ENCODE measurements at regions not wholly inside any gene's neighbourhood (a gene's known extent, or its start where the extent isn't known, plus 50 kb on each side); places are given as distances from the start of the nearest gene placed in this dataset.

DNA sequence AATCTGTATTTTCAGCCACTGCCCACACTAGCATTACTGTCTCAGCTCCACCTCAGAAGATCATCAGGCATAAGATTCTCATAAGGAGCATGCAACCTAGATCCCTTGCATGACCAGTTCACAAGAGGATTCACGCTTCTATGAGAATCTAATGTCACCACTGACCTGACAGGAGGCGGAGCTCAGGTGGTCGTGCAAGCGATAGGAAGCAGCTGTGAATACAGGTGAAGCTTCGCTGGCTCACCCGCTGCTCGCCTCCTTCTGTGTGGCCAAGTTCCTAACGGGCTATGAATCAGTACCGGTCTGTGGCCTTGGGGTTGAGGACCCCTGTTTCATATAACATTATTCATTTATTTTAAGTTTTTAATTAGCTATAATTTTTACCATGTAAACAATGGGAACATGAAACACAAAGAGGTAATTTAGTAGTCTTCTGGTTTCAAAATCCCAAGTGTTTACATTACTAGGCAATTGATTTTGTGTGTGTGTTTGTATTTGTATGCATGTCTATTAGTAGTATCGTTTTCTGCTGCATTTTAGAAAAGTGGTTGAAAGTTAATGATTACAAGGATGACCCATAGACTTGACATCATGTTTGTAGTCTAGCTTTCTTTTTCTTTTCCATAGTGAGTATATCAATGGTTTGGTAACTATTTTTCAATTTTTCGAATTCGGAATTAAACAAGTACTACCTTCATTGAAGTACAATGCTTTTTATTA, 159.4 kb downstream of the TENT4A start:
- DNase-seq: no peak

DNA sequence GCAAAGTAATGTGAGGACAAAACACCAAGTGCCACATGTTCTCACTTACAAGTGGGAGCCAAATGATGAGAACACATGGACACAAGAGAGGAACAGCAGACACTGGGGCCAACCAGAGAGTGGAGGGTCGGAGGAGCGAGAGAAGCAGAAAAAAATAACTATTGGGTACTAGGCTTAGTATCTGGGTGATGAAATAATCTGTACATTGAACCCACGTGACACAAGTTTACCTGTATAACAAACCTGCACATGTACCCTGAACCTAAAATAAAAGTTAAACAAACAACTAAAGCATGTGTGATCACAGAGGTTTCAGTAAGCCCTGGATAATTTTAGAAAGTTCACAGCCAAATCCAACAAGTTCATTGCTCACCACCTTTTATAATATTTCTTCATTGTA, 160.1 kb downstream of the TENT4A start:
- DNase-seq: no peak

DNA sequence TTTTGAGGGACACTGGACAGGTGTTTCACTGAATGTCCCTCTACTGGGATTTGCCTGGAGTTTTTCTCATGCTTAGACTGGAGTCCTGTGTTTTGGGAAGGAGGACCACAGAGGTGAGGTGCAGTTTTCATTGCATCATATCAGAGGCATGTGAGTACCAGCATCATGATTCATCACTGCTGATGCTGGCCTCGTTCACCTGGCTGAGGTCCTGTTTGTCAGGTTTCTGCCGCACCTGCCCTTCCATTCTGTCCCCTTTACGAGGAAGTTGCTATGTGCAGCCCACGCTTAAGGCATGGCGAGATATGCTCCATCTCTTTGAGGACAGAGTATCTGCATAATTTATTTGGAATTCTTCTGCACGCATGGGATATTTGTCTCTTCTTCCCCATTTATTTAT, 162.1 kb downstream of the TENT4A start:
- DNase-seq: no peak

DNA sequence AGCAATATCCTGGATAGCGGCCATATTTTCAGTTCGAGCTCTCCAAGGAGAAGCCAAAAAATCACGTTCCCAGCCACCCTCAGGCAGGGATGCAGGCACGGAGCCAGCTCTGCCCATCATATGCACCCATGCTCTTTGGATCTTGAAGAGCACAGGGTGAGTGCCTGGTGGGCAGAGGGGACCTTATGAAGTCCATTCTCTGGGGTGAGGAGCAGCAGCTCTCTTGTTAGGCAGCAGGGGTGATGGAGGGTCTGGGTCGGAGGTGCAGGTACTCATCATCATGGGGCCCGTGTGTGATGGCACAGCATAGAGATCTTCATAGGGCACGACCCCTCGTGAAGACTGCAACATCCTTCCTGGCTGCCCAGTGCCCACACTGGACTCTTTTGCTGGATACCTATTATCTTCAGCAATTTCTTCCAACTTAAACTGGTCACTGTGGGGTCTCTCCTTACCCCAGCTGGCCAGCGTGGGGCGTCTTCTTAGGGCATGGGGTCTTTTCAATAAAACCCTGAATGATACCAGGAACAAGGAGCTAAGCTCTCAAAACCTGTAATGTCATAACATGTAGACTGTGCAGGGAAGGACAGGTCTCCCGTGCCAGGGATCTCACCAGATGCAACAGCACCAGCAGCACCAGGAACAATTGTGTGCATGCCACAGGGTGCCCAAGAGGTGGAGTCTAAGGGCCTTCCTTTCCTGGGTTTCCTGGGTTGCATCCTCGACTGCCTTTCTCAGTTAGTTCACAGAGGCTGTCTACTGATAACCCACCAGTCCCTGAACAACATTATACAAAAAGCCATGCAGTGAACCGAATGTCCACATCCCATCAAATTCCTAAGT, 165.0 kb downstream of the TENT4A start:
- DNase-seq: no peak

DNA sequence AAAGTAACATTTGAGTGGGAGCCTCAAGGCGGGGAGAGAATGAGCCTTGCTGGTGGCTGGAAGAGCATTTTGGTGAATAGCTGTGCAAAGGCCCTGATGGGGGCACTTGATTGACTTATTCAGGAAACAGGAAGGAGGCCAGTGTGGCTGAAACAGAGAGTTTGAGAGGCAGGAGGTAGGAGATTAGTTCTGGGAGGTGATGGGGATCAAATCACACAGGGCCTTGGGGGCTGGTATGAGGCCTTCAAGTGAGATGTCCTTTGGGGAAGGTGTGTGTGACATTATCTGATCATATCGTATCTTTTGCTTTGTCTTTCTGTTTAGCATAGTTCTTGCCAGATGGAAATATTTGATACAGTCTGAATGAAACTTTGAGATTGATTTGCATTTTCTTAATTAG, 172.3 kb downstream of the TENT4A start:
- no peak for DNase-seq

DNA sequence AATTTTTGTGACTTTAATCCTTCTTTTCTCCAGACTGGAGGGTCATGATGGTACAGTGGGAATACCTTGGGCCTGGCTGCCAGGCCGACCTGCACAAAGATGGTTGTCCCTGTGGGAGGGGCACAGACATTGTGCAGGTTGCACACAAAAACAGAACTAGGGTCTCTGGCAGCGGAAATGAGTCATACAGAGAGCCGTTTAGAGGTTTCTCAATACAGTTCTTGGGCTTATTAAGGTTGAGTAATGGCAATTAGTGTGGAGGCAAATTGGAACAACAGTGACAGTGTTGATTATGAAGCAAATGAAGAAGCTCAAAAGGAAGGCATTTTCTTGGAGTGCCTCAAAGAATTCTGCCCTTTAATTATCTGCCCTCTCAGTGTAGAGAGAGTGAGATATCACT, 173.6 kb downstream of the TENT4A start:
- DNase-seq: no peak

DNA sequence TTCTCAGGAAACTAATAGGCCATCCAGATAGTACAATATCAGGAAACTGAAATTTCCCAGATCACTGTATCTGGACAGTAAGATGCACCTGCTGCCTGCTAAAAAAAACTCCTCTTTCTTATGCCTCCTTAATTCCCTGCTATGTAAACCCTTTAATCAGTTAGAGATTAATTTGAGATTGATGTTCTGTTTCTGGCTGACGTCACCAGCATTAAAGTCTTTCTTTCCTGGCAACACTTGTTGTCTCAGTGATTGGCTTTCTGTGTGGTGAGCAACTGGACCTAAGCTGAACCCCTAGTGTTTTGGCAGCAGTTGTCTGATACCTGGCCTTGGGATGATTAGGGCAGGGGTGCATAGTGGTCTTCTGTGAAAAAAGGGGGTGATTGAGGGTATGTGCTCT, 175.8 kb downstream of the TENT4A start:
- DNase-seq: no peak

DNA sequence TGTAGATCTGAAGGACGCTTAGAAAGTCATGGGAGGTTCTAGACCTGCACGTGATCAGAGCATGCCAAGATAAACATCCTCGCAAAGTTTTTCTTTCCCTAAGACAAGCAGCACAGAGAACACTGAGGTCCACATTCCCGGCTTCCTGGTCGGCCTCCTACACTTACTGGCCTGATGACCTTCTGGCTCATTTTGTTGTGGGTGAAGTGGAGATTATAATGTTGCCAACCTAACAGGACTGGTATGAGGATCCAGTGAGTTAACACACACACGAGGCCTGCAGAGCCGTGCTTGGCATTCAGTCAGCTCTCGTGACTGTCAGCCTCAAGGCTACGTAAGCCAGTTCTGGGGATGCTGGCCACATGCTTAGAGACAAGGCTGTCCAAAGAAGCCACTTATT, 186.0 kb downstream of the TENT4A start:
- DNase-seq: no peak

DNA sequence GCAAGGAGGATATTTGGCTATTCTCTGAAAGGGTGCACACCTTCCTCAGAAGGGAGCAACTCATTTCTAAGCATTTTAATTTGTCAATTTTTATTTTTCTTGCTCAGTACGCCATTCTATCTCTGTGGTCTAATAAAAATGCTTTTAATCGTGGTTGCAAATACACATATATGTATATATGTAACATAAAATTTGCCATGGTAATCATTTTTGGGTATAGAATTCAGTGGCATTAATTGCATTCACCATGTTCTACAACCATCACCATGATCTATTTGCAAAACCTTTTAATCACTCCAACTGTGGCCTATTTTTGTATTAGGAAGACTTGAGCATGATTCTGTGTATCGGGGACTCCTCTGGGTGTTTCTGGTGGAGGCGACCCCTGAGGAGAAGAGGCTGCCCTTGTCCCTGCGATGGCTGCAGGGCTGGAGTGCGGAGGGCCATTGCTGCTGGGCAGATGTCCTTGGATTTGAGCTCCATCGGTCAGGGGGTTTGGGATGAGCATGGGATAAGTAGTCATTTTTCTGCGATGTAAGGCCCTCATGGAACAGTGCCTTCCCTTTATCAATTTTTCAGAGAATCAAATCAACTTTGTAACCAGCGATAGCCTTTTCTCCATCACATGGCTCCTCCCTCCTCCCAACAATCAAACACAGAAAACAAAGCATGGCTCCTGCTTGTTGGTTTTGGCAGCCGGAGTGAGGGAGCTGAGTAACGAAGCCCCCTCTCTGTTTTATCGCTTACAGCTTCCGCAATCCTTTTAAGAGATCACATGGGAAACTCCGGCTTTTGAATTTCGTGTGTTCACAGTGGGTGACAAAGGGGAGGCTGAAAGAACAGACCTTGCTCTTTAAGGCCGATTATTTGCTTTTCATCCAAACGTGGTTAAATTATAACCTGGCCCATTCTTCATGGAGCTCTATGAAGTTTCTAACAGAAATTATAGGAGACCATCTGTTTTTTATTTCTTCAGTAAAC, 187.3 kb downstream of the TENT4A start:
- no peak for DNase-seq

DNA sequence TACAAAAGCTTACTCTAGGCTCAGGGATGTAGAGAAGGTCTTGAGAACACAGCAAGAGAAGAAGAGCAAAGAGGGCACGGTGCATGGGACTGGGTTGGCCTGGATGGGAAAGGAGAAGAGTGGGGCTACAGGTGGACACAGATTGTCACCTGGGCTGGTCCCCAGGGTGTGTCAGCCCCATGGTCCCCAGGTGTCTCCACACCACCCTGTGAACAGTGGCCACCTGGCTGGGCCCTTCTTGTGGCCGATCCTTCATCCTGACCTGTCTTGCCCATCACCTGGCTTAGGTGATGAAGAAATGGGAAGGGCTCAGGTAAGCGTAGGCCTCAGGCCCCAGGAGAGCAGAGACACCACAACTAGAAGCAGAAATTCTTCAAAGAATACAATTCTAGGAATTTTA, 188.9 kb downstream of the TENT4A start:
- no peak for DNase-seq

DNA sequence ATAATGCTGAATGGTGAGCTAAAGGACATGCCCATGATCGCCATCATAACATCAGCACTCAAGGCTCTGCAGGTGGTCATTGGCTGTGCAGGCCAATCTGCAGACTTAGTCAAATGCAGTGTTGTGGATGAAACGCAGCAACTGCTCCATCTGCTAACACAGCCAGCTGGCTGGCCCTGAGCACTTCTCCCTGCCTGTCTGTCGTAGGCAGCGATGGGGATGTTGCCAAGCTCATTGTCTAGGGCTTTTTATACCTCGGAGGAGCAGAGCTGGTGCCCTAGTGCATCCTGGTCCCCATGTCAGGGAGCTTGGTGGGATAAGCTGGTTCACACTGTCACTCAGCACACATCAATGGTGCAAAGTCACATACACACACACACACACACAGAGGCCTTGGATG, 189.4 kb downstream of the TENT4A start:
- no peak for DNase-seq

DNA sequence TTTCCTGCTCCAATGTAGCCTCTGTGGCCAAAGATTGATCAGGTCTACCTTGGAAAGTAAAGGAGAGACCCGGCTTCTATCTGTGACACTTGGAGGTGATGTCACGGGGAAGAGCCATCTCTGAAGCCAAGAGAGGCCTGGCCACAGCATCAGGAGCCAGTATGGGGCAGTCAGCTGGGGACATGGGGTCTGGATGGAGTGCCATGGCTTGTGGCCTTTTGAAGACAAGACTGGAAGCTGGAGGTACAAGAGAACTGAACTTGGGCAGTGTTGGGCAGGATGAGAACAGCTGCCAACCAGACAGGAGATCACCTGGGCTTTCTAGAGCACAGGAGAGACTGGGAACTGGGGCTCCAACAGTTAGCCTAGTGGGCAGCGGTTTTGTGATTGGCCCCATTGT, 190.7 kb downstream of the TENT4A start:
- DNase-seq: no peak

DNA sequence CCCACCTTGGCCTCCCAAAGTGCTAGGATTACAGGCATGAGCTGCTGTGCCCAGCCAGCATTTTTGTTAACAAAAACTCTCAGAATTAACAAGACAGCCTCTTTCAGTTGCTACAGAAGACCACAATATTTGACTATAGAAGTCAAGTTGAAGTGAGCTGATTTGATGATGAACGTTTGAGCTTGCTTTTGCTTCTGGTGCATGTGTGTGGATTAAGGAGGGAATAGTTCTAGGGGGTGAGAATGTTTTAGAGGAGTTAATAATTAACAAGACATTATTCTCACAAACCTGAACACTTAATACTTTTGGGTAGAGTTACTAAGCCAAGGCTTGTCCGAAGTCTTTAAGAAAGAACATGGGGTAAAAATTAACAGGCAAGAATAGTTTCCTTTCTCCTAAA, 191.6 kb downstream of the TENT4A start:
- DNase-seq: no peak

DNA sequence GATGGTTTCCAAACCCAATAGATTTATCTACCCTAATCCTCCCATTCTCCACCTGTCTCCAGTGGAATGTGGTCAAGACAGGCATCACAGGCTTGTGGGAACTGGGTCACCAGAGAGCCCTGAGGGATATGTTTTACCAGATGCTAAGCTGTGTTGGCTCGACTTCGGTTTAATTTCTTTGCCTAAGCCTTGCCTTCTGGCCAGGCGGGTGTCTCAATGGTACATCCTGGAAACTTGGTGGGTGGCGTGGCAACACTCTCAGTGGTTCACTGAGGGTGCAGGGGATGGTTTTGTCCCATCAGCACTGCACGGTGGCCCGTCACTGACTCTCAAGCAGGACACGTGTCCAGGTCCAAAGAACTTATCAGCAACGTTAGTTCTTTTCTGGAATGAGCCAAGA, 192.2 kb downstream of the TENT4A start:
- DNase-seq: no peak

DNA sequence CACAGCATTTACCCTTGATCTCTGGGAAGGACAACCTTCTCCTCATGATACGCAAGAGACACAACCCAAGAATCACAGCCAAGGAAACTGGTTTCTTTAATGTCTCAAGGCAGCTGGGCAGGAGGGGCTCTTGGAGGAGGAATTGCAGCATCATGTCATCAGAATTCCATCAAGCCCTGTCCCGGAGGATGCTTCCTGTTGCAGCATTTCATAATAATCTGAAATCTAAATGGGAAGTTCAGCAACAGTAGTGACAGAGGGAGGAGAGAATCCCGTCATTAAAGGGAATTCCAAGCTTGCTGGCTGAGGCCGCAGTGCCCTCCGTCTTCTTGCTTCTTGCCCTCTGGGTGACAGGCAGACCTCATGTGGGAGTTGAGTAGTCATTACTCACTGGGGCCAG, 192.7 kb downstream of the TENT4A start:
- DNase-seq: no peak

DNA sequence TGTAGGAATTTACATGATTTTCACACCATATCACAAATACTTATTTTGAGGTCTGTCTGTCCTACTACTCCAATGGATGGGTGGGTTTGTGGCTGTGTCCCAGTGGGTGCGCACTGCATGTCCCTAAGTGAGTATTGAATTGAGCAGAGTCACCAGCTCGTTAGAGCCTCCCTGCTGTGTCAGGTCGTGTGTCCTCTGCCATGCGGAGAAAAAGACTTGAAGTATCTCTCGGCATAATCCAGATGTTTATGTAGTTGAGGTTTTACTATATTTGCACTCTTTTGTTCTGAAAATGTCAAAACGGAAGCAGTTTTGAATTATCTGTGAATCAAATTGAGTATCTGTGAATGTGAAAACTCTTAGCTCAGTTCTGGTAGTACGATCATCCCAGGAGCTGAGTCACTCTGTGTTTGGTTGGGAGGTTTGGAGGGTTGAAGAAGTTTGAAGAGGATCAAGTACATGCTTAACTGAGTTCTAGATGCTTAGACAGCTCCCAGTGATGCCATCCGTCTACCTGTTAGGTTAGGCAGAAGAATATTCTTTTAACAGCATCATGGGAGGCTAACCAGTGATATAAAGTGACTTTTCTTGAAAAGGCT, 194.2 kb downstream of the TENT4A start:
- DNase-seq: peak; percentile 36

DNA sequence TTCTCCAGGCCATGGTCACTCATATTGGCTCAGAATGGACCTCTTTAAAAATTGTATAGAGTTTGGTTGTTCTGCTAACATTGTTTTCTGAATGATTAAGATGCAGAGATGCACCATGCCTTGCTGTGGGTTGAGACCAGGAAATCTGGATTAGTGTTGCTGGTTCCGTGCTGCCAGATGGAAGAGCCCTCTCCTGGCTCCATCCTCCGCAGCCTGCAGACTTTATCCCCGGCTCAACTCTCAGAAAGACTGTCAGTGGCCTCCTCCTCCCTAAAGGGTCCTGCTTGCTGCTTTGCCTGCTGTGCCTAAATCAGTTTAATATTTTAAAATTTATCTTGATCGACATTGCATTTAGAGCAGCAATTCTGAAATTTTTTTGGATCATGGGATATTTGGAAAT, 196.7 kb downstream of the TENT4A start:
- no peak for DNase-seq

DNA sequence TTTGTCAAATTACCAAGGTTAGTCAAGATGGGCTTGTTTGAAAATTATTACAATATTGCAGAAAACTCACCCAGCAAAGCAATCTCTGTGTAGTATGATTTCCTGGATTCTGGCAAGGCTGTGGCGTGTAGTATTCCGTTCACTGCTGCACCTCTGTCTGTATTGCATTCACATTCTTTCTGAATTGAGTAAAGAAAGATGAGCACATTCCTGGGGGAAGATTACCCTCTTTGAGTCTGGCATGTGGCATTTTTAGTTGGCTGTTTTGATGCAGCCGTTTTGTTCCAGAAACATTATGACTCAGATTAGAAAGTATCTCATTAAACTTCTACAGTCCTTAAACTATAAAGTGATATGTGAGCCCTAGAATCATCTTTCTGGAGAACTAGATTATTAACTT, 197.7 kb downstream of the TENT4A start:
- DNase-seq: no peak

DNA sequence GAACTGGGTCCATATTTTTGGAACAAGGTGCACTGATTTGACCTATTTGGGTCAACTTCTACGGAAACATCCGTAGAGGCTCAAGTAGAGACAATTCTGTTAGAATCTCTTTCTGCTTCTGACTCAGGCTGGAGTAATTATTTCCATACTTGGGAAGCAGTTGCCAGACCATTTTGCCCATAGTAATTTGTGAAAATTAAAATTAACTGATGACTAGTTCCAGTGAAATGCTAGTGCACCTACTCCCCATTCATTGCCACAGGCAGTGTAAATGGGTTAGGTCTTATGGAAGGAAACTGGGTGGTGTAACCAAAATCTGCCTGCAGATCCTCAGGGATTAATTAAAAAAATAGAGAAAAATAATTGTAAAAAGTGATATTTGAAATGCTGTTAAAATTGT, 201.1 kb downstream of the TENT4A start:
- no peak for DNase-seq

DNA sequence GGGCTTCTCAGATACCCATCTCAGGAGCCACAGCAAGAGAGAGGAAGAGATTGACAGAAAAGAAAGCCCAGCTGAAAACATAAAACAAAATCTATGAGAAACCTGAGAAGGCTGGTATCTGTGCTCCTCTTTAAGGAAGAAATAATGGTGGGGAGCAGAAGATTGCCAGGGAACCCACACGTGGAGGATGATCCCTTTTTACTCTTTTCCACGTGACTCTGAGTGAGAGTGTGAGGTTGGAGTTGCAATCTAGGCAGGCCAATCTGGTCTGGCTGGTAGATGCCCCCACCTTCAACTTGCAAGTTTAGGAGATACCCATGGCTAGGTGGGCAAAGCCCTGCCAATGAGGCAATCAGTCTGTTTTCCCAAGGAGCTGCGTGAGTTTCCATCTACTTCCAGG, 202.3 kb downstream of the TENT4A start:
- no peak for DNase-seq

DNA sequence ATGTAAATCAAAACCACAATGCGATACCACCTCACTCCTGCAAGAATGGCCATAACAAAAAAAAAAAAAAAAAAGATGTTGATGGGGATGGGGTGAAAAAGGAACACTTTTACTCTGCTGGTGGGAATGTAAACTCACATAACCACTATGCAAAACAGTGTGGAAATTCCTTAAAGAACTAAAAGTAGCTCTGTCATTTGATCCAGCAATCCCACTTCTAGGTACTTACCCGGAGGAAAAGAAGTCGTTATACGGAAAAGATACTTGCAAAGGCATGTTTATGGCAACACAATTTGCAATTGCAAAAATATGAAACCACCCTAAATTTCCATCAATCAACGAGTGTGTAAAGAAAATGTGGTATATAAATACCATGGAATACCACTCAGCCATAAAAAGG, 205.0 kb downstream of the TENT4A start:
- DNase-seq: no peak

DNA sequence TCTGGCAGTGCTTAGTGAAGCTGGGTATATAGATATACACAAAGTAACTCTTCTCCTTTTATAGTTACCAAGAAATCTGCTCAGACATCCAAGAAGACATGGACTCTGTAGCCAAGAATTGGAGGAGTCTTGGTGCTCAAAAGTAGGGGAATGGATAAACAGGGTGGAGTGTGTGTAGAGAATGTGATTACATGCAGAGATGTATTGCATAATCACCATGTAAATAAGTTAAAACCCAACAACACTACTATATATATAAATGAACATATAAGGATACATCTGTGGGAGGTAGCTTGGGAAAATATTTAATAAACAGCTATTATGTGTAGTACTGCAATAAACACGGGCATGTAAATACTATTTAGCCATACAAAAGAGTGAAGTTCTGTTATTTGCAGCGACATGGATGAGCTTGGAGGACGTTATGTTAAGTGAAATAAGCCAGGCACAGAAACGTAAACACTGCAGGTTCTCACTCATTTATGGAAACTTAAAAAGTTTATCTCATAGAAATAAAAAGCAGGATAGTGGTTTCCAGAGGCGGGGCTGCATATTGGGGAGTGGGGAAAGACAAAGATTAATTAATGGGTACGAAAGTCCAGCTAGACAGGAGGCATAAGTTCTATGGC, 207.5 kb downstream of the TENT4A start:
- no peak for DNase-seq

All from DMS79 (cell line).